ENCODE measurements at regions not wholly inside any gene's neighbourhood (a gene's known extent, or its start where the extent isn't known, plus 50 kb on each side); places are given as distances from the start of the nearest gene placed in this dataset.
"Not testable (repeated sequence)": the region's sequence is repeated elsewhere in the genome, so short reads cannot be mapped to it uniquely, and the experiment has no call there.

GRCh38 chr16:10261077-10261476 is 78.8 kb upstream of the GRIN2A start:
- no peak for TF ChIP-seq CTCF (IDR thresholded peaks at IDR 0.05; ENCODE audit: low read depth, low read length)
- H3K4me3 ChIP-seq (ENCODE audit: low read depth, low read length): no peak overlapping the region
- no peak for DNase-seq
- H3K36me3 ChIP-seq: no peaks in the 10 kb centered on the region
- H3K27me3 ChIP-seq (ENCODE audit: insufficient read depth, low read depth, severe bottlenecking): no peaks in the 10 kb centered on the region
- no peak overlapping the region for H3K27ac ChIP-seq
- no peaks in the 10 kb centered on the region for H3K9me3 ChIP-seq (ENCODE audit: severe bottlenecking)

- DNase-seq; H3K9me3 ChIP-seq (ENCODE audit: severe bottlenecking); H3K36me3 ChIP-seq; H3K4me3 ChIP-seq (ENCODE audit: low read depth, low read length); H3K27ac ChIP-seq; H3K27me3 ChIP-seq (ENCODE audit: insufficient read depth, low read depth, severe bottlenecking): not testable (repeated sequence)
Measured at GRCh38 chr16:10261526-10261925, 79.3 kb upstream of the GRIN2A start.

GRCh38 chr16:10262377-10263132 is 80.3 kb upstream of the GRIN2A start:
- Histone ChIP-seq H3K36me3 (no peaks in the 10 kb centered on the region), H3K27ac (no peak overlapping the region), H3K9me3 (ENCODE audit: severe bottlenecking) (no peaks in the 10 kb centered on the region), H3K4me3 (ENCODE audit: low read depth, low read length) (no peak overlapping the region), H3K27me3 (ENCODE audit: insufficient read depth, low read depth, severe bottlenecking) (no peaks in the 10 kb centered on the region)
- no peak for DNase-seq
- no peak for TF ChIP-seq CTCF (IDR thresholded peaks at IDR 0.05; ENCODE audit: low read depth, low read length)

- no peaks in the 10 kb centered on the region for H3K9me3 ChIP-seq (ENCODE audit: severe bottlenecking)
- no peak for DNase-seq
- H3K4me3 ChIP-seq (ENCODE audit: low read depth, low read length): no peak overlapping the region
- H3K36me3 ChIP-seq: no peaks in the 10 kb centered on the region
- TF ChIP-seq CTCF (IDR thresholded peaks at IDR 0.05; ENCODE audit: low read depth, low read length): no peak
- no peaks in the 10 kb centered on the region for H3K27me3 ChIP-seq (ENCODE audit: insufficient read depth, low read depth, severe bottlenecking)
- no peak overlapping the region for H3K27ac ChIP-seq
Measured at GRCh38 chr16:10265770-10266615, 83.8 kb upstream of the GRIN2A start.

GRCh38 chr16:10266809-10267208 is 84.6 kb upstream of the GRIN2A start:
- Histone ChIP-seq H3K36me3 (no peaks in the 10 kb centered on the region), H3K9me3 (ENCODE audit: severe bottlenecking) (no peaks in the 10 kb centered on the region), H3K27ac (no peak overlapping the region), H3K27me3 (ENCODE audit: insufficient read depth, low read depth, severe bottlenecking) (no peaks in the 10 kb centered on the region), H3K4me3 (ENCODE audit: low read depth, low read length) (no peak overlapping the region)
- no peak for DNase-seq
- no peak for TF ChIP-seq CTCF (IDR thresholded peaks at IDR 0.05; ENCODE audit: low read depth, low read length)

GRCh38 chr16:10269632-10270031 is 87.4 kb upstream of the GRIN2A start:
- Histone ChIP-seq H3K36me3 (no peaks in the 10 kb centered on the region), H3K27ac (no peak overlapping the region), H3K9me3 (ENCODE audit: severe bottlenecking) (no peaks in the 10 kb centered on the region), H3K4me3 (ENCODE audit: low read depth, low read length) (no peak overlapping the region), H3K27me3 (ENCODE audit: insufficient read depth, low read depth, severe bottlenecking) (no peaks in the 10 kb centered on the region)
- TF ChIP-seq CTCF (IDR thresholded peaks at IDR 0.05; ENCODE audit: low read depth, low read length): no peak
- DNase-seq: no peak

GRCh38 chr16:10272250-10272854 is 90.1 kb upstream of the GRIN2A start:
- H3K36me3 ChIP-seq; H3K27ac ChIP-seq; DNase-seq; H3K4me3 ChIP-seq (ENCODE audit: low read depth, low read length); H3K27me3 ChIP-seq (ENCODE audit: insufficient read depth, low read depth, severe bottlenecking); H3K9me3 ChIP-seq (ENCODE audit: severe bottlenecking): not testable (repeated sequence)

- not testable (repeated sequence) for H3K36me3 ChIP-seq; H3K27me3 ChIP-seq (ENCODE audit: insufficient read depth, low read depth, severe bottlenecking); H3K9me3 ChIP-seq (ENCODE audit: severe bottlenecking); H3K27ac ChIP-seq; DNase-seq; H3K4me3 ChIP-seq (ENCODE audit: low read depth, low read length)
Measured at GRCh38 chr16:10275214-10275996, 93.2 kb upstream of the GRIN2A start.
